Left ventricle myocardium inferior (tissue), 1 donor: ENCODE measurements at regions not wholly inside any gene's neighbourhood (a gene's known extent, or its start where the extent isn't known, plus 50 kb on each side); places are given as distances from the start of the nearest gene placed in this dataset.

Experiments
- DNase-seq: peaks from one replicate; pipeline ENCODE4 v3.0.0-alpha.2; 2020
- H3K27ac ChIP-seq: fragments of 200-600 bp; replicated peaks from 2 replicates; pipeline ENCODE4 v1.8.0; 2021
- H3K27me3 ChIP-seq: fragments of 200-600 bp; 2 replicates; pipeline ENCODE4 v1.8.0; 2021; ENCODE audit warnings: low read depth
- H3K36me3 ChIP-seq: fragments of 200-600 bp; 2 replicates; pipeline ENCODE4 v1.8.0; 2021
- H3K4me1 ChIP-seq: fragments of 200-600 bp; 2 replicates; pipeline ENCODE4 v1.8.0; 2021
- H3K4me3 ChIP-seq: fragments of 200-600 bp; 2 replicates; pipeline ENCODE4 v1.8.0; 2021; ENCODE audit warnings: mild to moderate bottlenecking, moderate library complexity
- H3K9me3 ChIP-seq: fragments of 200-600 bp; replicated peaks from 2 replicates; pipeline ENCODE4 v1.8.0; 2021
- intact Hi-C: fragments of 100-400 bp; cut with micrococcal nuclease; formaldehyde crosslinking; loops from one replicate; pipeline ENCODE4 v1.11.0; 2022
- TF ChIP-seq, protein P1 (sequence below): fragments of 200-600 bp; IDR thresholded peaks from 2 replicates; pipeline ENCODE4 v1.8.0; 2021; ENCODE audit warnings: antibody characterized with exemption, mild to moderate bottlenecking, borderline replicate concordance
- donor health status: DM: no; HTN: yes; CAD: no; lungs with severe emphysema.

DNA sequence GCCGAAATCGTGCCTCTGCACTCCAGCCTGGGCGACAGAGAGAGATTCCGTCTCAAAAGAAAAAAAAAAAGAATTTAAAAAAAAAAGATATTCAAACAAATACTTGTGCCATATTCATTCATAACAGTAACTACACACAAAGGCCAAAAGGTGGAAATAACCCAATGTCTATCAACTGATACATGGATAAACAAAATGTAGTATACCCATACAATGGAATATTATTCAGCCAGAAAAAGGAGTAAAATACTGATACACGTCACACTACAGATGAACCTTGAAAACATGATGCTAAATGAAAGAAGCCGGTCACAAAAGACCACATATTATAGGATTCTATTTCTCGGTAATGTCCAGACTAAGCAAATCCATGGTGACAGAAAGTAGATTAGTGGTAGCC, 109.4 kb upstream of the SOD1 start:
- Histone ChIP-seq H3K36me3 (no peaks in the 10 kb centered on the region), H3K9me3 (no peaks in the 10 kb centered on the region), H3K4me3 (no peak overlapping the region), H3K27ac (no peak overlapping the region), H3K27me3 (peaks cover 52% of the 10 kb centered on the region), H3K4me1 (no peaks in the 10 kb centered on the region)
- DNase-seq, result no peak
- TF ChIP-seq, protein P1, sequence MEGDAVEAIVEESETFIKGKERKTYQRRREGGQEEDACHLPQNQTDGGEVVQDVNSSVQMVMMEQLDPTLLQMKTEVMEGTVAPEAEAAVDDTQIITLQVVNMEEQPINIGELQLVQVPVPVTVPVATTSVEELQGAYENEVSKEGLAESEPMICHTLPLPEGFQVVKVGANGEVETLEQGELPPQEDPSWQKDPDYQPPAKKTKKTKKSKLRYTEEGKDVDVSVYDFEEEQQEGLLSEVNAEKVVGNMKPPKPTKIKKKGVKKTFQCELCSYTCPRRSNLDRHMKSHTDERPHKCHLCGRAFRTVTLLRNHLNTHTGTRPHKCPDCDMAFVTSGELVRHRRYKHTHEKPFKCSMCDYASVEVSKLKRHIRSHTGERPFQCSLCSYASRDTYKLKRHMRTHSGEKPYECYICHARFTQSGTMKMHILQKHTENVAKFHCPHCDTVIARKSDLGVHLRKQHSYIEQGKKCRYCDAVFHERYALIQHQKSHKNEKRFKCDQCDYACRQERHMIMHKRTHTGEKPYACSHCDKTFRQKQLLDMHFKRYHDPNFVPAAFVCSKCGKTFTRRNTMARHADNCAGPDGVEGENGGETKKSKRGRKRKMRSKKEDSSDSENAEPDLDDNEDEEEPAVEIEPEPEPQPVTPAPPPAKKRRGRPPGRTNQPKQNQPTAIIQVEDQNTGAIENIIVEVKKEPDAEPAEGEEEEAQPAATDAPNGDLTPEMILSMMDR, result no peak
- intact Hi-C loops, result no loop called here

DNA sequence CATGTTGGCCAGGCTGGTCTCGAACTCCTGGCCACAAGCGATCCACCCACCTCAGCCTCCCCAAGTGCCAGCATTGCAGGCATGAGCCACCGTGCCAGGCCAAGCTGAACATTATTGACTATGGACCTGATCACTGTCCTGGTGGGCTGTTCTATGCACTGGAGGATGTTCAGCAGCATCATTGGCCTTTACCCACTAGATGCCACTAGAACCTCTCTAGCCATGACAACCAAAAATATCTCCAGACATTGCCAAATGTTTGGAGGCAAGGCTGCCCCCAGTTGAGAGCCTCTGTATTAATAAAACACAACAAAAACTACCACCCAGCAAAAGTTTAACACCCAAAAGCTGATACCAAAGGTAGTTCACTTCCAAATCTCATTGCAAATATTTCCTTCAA, 110.8 kb upstream of the SOD1 start:
- H3K27ac ChIP-seq, result no peak overlapping the region
- DNase-seq, result no peak
- H3K36me3 ChIP-seq, result no peaks in the 10 kb centered on the region
- TF ChIP-seq, protein P1, result no peak
- intact Hi-C loops, result no loop called here
- no peaks in the 10 kb centered on the region for H3K9me3 ChIP-seq
- no peak overlapping the region for H3K4me3 ChIP-seq
- H3K4me1 ChIP-seq, result no peaks in the 10 kb centered on the region
- H3K27me3 ChIP-seq, result peaks cover 39% of the 10 kb centered on the region

DNA sequence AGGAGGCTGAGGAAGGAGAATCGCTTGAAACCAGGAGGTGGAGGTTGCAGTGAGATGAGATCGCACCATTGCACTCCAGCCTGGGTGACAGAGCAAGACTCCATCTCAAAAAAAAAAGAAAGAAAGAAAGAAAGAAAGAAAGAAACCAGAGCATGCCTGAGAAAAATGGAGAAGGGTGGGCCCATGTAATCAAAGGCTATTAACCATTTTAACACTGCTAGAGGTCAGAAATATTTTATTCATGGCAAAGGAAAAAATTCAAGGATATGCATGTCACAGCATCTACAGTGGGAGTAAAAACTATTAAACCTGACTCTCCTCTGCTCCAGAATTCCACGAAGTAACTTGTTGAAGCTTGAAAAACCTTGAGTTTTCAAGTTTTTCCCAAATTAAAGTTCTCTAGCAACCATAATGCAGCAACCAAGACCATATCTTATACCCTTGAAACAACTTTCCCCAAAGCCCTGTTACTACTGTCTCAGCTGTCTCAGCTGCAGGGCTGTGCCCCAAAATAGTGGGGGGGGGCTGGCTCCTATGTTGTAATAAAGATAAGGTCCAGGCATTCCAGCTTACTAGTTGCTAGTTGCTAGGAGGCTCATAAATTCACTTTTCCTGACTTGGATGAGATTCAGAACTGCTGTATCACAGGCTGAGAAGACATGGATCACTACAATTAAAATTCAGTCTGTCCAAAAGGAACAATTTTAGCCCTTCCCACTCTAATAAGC, 112.9 kb upstream of the SOD1 start:
- DNase-seq, result no peak

DNA sequence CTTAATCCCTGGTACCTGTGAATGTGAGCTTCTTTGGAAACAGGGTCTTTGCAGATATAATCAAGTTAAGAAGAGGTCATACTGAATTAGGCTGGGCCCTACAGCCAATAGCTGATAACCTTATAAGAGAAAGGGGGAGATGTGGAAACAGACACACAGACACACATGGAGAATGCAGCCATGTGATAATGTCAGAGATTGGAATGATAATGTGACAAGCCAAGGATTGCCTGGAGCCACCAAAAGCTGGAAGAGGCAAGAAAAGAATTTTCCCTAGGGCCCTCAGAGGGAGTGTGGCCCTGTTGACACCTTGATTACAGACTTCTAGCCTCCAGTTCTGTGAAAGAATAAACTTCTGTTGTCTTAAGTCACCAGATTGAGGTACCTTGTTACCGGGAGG, 114.5 kb upstream of the SOD1 start:
- intact Hi-C loops, result no loop called here
- H3K4me1 ChIP-seq, result no peaks in the 10 kb centered on the region
- TF ChIP-seq, protein P1, result no peak
- H3K27me3 ChIP-seq, result peaks cover 11% of the 10 kb centered on the region
- H3K27ac ChIP-seq, result no peak overlapping the region
- H3K9me3 ChIP-seq, result no peaks in the 10 kb centered on the region
- H3K4me3 ChIP-seq, result no peak overlapping the region
- no peaks in the 10 kb centered on the region for H3K36me3 ChIP-seq
- DNase-seq, result no peak

More for the DNA sequence above, 112.9 kb upstream of the SOD1 start:
- no peak overlapping the region for H3K27ac ChIP-seq
- H3K36me3 ChIP-seq, result no peaks in the 10 kb centered on the region
- peaks cover 23% of the 10 kb centered on the region for H3K27me3 ChIP-seq
- no peaks in the 10 kb centered on the region for H3K4me1 ChIP-seq
- TF ChIP-seq, protein P1, result no peak
- H3K9me3 ChIP-seq, result no peaks in the 10 kb centered on the region
- H3K4me3 ChIP-seq, result no peak overlapping the region
- intact Hi-C loops, result no loop called here

DNA sequence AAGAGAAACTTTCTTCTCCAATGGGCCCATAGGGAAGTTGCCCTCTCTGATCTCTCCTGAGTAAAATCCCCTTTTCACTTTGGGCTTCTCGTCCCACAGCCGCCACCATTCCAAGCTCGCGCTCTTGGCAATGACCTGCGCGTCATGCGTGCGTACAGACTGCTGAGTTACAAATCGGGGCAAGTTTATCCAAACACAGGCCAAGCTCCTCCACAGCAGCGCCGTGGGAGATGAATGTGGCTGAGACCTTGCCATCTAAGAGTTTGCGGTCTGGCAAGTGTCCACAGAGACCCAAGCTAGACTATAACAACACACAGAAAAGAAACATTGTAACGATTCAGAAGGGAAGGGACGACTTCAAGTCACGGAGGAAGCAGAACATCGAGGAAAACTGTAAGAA, 116.3 kb upstream of the SOD1 start:
- H3K27ac ChIP-seq, result no peak overlapping the region
- DNase-seq, result no peak
- H3K4me1 ChIP-seq, result no peaks in the 10 kb centered on the region
- no peaks in the 10 kb centered on the region for H3K36me3 ChIP-seq
- H3K4me3 ChIP-seq, result no peak overlapping the region
- TF ChIP-seq, protein P1, result no peak
- no peaks in the 10 kb centered on the region for H3K27me3 ChIP-seq
- intact Hi-C loops, result no loop called here
- no peaks in the 10 kb centered on the region for H3K9me3 ChIP-seq
